WTC11 (cell line): ENCODE measurements at regions not wholly inside any gene's neighbourhood (a gene's known extent, or its start where the extent isn't known, plus 50 kb on each side); places are given as distances from the start of the nearest gene placed in this dataset.

Source experiments
- ATAC-seq: fragments of 200-7000 bp; cut with Tn5 transposase; 2 replicates; pipeline ENCODE4 v1.10.0; 2021; ENCODE audit warnings: mild to moderate bottlenecking, moderate library complexity
- CTCF ChIA-PET: fragments of 300-600 bp; sonication (Branson Sonifier 250); formaldehyde crosslinking; loops from one replicate; lab custom pipeline; 2021; ENCODE audit warnings: antibody characterized with exemption; lab: Charles Lee
- POLR2A ChIA-PET: fragments of 350-600 bp; sonication (Branson Sonifier 250); formaldehyde crosslinking; loops from one replicate; lab custom pipeline; 2021; ENCODE audit warnings: antibody characterized with exemption; lab: Charles Lee
- DNase-seq: peaks from one replicate; pipeline ENCODE4 v3.0.0; 2021; ENCODE audit warnings: low spot score
- H3K27ac Mint-ChIP-seq: 2 replicates; pipeline ENCODE4 v1.8.0; 2021; ENCODE audit warnings: mixed read lengths
- H3K27me3 Mint-ChIP-seq: 2 replicates; pipeline ENCODE4 v1.8.0; 2021; ENCODE audit warnings: low read depth, mild to moderate bottlenecking, moderate library complexity, mixed read lengths
- H3K36me3 Mint-ChIP-seq: 2 replicates; pipeline ENCODE4 v1.8.0; 2021; ENCODE audit warnings: mixed read lengths
- H3K4me1 Mint-ChIP-seq: 2 replicates; pipeline ENCODE4 v1.8.0; 2022; ENCODE audit warnings: mixed read lengths
- H3K4me3 Mint-ChIP-seq: 2 replicates; pipeline ENCODE4 v1.8.0; 2021; ENCODE audit warnings: mild to moderate bottlenecking, moderate library complexity, mixed read lengths
- H3K9me3 Mint-ChIP-seq: 2 replicates; pipeline ENCODE4 v1.8.0; 2021; ENCODE audit warnings: mixed read lengths
- ATF1 ChIP-seq: sonication (generic); formaldehyde crosslinking; IDR thresholded peaks from 2 replicates; pipeline ENCODE4 v1.8.1; 2023; ENCODE audit warnings: mild to moderate bottlenecking, moderate library complexity, missing genetic modification reagents
- CREM ChIP-seq: sonication (generic); formaldehyde crosslinking; IDR thresholded peaks from 2 replicates; pipeline ENCODE4 v1.8.1; 2022; ENCODE audit warnings: mild to moderate bottlenecking, missing genetic modification reagents, moderate library complexity
- ELF4 ChIP-seq: sonication (generic); formaldehyde crosslinking; IDR thresholded peaks from 2 replicates; pipeline ENCODE4 v1.8.1; 2022; ENCODE audit warnings: low read depth, mild to moderate bottlenecking, moderate library complexity, missing genetic modification reagents
- EMX1 ChIP-seq: fragments of 250-450 bp; sonication (Bioruptor Pico); IDR thresholded peaks from 2 replicates; pipeline ENCODE4 v1.8.0; 2021; ENCODE audit warnings: mild to moderate bottlenecking
- ESRRA ChIP-seq: sonication (generic); formaldehyde crosslinking; IDR thresholded peaks from 2 replicates; pipeline ENCODE4 v1.8.1; 2022; ENCODE audit warnings: mild to moderate bottlenecking, missing genetic modification reagents, borderline replicate concordance
- GABPB1 ChIP-seq: sonication (generic); formaldehyde crosslinking; IDR thresholded peaks from 2 replicates; pipeline ENCODE4 v1.8.1; 2023; ENCODE audit warnings: mild to moderate bottlenecking, missing genetic modification reagents
- GRHL2 ChIP-seq: fragments of 250-450 bp; sonication (Bioruptor Pico); IDR thresholded peaks from 2 replicates; pipeline ENCODE4 v1.8.0; 2022; ENCODE audit warnings: mild to moderate bottlenecking, moderate library complexity; ENCODE audit not compliant: insufficient replicate concordance, severe bottlenecking
- HMGA2 ChIP-seq: fragments of 250-450 bp; sonication (Bioruptor Pico); IDR thresholded peaks from 2 replicates; pipeline ENCODE4 v1.4.0; 2021; ENCODE audit warnings: mild to moderate bottlenecking, moderate library complexity
- KAT7 ChIP-seq: sonication (generic); formaldehyde crosslinking; IDR thresholded peaks from 2 replicates; pipeline ENCODE4 v1.8.1; 2023; ENCODE audit warnings: missing genetic modification reagents, mild to moderate bottlenecking, borderline replicate concordance
- NR1H2 ChIP-seq: sonication (generic); formaldehyde crosslinking; IDR thresholded peaks from 2 replicates; pipeline ENCODE4 v1.9.0; 2021; ENCODE audit warnings: mild to moderate bottlenecking, moderate library complexity, missing genetic modification reagents
- SMAD4 ChIP-seq: sonication (generic); formaldehyde crosslinking; IDR thresholded peaks from 2 replicates; pipeline ENCODE4 v1.8.0; 2022; ENCODE audit warnings: mild to moderate bottlenecking, missing genetic modification reagents
- TEAD1 ChIP-seq: sonication (generic); formaldehyde crosslinking; IDR thresholded peaks from 2 replicates; pipeline ENCODE4 v1.8.0; 2022; ENCODE audit warnings: mild to moderate bottlenecking, missing genetic modification reagents
- ZNF396 ChIP-seq: fragments of 250-450 bp; sonication (Bioruptor Pico); IDR thresholded peaks from 2 replicates; pipeline ENCODE4 v1.8.0; 2021; ENCODE audit warnings: mild to moderate bottlenecking, moderate library complexity, borderline replicate concordance
- TF ChIP-seq, protein P1 (sequence below): fragments of 250-450 bp; sonication (Bioruptor Pico); IDR thresholded peaks from 2 replicates; pipeline ENCODE4 v1.9.0; 2021; ENCODE audit warnings: mild to moderate bottlenecking, borderline replicate concordance
- TF ChIP-seq, protein P2 (sequence below): sonication (generic); formaldehyde crosslinking; IDR thresholded peaks from 2 replicates; pipeline ENCODE4 v1.8.1; 2023; ENCODE audit warnings: mild to moderate bottlenecking, missing genetic modification reagents
- TF ChIP-seq, protein P3 (sequence below): sonication (generic); formaldehyde crosslinking; IDR thresholded peaks from 2 replicates; pipeline ENCODE4 v1.8.0; 2022; ENCODE audit warnings: mild to moderate bottlenecking, missing genetic modification reagents
- TF ChIP-seq, protein P4 (sequence below): sonication (generic); formaldehyde crosslinking; conservative IDR thresholded peaks from 2 replicates; pipeline ENCODE4 v1.8.1; 2023; ENCODE audit warnings: mild to moderate bottlenecking, low read depth, missing genetic modification reagents, moderate library complexity
- TF ChIP-seq, protein P5 (sequence below): sonication (generic); formaldehyde crosslinking; IDR thresholded peaks from 2 replicates; pipeline ENCODE4 v1.8.1; 2023; ENCODE audit warnings: mild to moderate bottlenecking, moderate library complexity, missing genetic modification reagents
- TF ChIP-seq, protein P6 (sequence below): sonication (generic); formaldehyde crosslinking; IDR thresholded peaks from 2 replicates; pipeline ENCODE4 v1.8.1; 2022; ENCODE audit warnings: missing genetic modification reagents, borderline replicate concordance
- TF ChIP-seq, protein P7 (sequence below): sonication (generic); formaldehyde crosslinking; conservative IDR thresholded peaks from 2 replicates; pipeline ENCODE4 v1.8.1; 2022; ENCODE audit warnings: mild to moderate bottlenecking, missing genetic modification reagents

DNA sequence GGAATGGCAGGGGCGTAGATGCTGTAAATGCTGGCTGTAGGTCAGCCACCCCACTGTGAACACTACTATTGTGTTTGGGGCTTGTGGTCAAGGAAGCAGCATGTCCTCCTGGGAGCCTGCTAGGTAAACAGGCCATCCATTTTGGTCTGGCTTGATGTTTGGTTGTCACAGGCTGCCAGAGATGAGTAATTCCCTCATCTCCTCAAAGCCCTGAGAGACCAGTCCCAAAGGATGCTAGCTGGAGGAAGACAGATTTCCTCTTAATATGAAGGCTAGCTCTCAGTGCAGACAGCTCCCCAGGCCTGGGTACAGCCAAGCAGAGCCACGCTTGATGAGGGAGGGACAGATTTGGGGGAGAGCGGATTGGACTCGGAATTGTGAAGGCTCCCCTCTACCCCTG is 72.5 kb upstream of the MAP1B start (continued):
- TF ChIP-seq GRHL2 (CRISPR knock-in tag) (no peak), CREM (CRISPR knock-in tag) (no peak)
- TF ChIP-seq, all 79 proteins: peak for 0

DNA sequence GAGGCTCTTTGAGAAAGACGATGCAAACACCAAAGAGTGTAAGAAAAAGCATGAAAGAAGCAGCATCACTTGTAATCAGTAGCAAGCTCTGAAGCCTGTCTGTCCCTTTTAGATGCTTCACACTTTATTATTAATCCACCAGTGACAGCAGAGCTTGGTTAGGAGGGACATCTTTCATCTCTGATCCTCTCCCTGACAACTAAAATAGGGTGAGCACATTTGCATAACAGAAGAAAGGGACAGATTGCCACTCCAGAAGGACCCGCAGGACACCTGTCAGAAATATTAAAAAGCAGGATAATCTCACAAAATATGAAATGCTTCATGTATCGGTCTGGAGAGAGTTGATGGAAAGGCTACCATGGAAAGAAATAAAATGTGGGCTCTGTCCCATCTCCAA is 71.4 kb upstream of the MAP1B start:
- Mint-ChIP-seq H3K36me3 (no peaks in the 10 kb centered on the region), H3K4me1 (peaks cover 69% of the 10 kb centered on the region), H3K4me3 (no peak overlapping the region), H3K27ac (no peak overlapping the region), H3K9me3 (no peaks in the 10 kb centered on the region), H3K27me3 (no peaks in the 10 kb centered on the region; the same call in 1 of the 2 replicates)
- TF ChIP-seq, protein P1, sequence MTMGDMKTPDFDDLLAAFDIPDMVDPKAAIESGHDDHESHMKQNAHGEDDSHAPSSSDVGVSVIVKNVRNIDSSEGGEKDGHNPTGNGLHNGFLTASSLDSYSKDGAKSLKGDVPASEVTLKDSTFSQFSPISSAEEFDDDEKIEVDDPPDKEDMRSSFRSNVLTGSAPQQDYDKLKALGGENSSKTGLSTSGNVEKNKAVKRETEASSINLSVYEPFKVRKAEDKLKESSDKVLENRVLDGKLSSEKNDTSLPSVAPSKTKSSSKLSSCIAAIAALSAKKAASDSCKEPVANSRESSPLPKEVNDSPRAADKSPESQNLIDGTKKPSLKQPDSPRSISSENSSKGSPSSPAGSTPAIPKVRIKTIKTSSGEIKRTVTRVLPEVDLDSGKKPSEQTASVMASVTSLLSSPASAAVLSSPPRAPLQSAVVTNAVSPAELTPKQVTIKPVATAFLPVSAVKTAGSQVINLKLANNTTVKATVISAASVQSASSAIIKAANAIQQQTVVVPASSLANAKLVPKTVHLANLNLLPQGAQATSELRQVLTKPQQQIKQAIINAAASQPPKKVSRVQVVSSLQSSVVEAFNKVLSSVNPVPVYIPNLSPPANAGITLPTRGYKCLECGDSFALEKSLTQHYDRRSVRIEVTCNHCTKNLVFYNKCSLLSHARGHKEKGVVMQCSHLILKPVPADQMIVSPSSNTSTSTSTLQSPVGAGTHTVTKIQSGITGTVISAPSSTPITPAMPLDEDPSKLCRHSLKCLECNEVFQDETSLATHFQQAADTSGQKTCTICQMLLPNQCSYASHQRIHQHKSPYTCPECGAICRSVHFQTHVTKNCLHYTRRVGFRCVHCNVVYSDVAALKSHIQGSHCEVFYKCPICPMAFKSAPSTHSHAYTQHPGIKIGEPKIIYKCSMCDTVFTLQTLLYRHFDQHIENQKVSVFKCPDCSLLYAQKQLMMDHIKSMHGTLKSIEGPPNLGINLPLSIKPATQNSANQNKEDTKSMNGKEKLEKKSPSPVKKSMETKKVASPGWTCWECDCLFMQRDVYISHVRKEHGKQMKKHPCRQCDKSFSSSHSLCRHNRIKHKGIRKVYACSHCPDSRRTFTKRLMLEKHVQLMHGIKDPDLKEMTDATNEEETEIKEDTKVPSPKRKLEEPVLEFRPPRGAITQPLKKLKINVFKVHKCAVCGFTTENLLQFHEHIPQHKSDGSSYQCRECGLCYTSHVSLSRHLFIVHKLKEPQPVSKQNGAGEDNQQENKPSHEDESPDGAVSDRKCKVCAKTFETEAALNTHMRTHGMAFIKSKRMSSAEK: no peak
- TF ChIP-seq, protein P2, sequence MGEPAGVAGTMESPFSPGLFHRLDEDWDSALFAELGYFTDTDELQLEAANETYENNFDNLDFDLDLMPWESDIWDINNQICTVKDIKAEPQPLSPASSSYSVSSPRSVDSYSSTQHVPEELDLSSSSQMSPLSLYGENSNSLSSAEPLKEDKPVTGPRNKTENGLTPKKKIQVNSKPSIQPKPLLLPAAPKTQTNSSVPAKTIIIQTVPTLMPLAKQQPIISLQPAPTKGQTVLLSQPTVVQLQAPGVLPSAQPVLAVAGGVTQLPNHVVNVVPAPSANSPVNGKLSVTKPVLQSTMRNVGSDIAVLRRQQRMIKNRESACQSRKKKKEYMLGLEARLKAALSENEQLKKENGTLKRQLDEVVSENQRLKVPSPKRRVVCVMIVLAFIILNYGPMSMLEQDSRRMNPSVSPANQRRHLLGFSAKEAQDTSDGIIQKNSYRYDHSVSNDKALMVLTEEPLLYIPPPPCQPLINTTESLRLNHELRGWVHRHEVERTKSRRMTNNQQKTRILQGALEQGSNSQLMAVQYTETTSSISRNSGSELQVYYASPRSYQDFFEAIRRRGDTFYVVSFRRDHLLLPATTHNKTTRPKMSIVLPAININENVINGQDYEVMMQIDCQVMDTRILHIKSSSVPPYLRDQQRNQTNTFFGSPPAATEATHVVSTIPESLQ (CRISPR knock-in tag): no peak
- TF ChIP-seq, protein P3, sequence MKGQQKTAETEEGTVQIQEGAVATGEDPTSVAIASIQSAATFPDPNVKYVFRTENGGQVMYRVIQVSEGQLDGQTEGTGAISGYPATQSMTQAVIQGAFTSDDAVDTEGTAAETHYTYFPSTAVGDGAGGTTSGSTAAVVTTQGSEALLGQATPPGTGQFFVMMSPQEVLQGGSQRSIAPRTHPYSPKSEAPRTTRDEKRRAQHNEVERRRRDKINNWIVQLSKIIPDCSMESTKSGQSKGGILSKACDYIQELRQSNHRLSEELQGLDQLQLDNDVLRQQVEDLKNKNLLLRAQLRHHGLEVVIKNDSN (CRISPR knock-in tag): no peak
- no peak for TF ChIP-seq NR1H2 (CRISPR knock-in tag)
- TF ChIP-seq TEAD1 (CRISPR knock-in tag): no peak
- no peak for TF ChIP-seq HMGA2
- CTCF ChIA-PET: no interaction called here
- no peak for ATAC-seq
- DNase-seq: no peak
- POLR2A ChIA-PET: interaction anchor here (1.0 kb wide), 1 partner anchor 17 kb away, joined by 3 read pairs; no protein-coding TSS in a partner anchor

DNA sequence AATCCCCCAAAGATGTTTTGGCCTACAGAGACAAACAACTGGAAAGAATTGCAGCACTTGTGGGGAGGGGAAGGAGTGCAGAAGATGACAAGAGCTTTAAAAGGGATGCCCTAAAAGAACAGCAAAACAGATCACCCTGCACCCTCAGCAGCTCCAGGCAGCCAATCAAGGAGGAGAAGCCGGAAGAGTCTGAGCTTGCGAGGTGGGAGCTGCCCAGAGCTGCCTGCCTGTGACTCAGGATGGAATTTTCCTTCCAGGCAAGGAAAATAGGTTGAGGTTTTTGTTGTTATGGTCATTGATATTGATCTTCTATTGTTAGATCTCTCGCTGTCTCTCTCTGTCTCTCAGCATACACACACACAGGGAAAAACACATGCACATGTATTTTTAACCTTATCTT is 70.3 kb upstream of the MAP1B start:
- peak; percentile 72 for ATAC-seq
- Mint-ChIP-seq H3K36me3 (no peaks in the 10 kb centered on the region), H3K4me1 (peaks cover 64% of the 10 kb centered on the region), H3K4me3 (no peak overlapping the region), H3K27me3 (no peaks in the 10 kb centered on the region; the same call in 1 of the 2 replicates), H3K27ac (peak overlapping the region; percentile 54), H3K9me3 (no peaks in the 10 kb centered on the region)
- ChIA-PET CTCF (interaction anchor here (0.7 to 1.6 kb wide), 5 partner anchors 10 to 339 kb away, joined by 3 to 4 read pairs (median 3); no protein-coding TSS in a partner anchor), POLR2A (interaction anchor here (0.6 to 1.2 kb wide), 2 partner anchors 70 to 125 kb away, joined by 3 to 4 read pairs; partner anchors contain the start of gene MAP1B)
- no peak for DNase-seq
- TF ChIP-seq EMX1 (CRISPR knock-in tag) (no peak), ZNF396 (no peak), ELF4 (CRISPR knock-in tag) (no peak), KAT7 (CRISPR knock-in tag) (no peak), GABPB1 (CRISPR knock-in tag) (no peak), SMAD4 (CRISPR knock-in tag) (no peak), ATF1 (no peak), ESRRA (CRISPR knock-in tag) (no peak)
- TF ChIP-seq, protein P4, sequence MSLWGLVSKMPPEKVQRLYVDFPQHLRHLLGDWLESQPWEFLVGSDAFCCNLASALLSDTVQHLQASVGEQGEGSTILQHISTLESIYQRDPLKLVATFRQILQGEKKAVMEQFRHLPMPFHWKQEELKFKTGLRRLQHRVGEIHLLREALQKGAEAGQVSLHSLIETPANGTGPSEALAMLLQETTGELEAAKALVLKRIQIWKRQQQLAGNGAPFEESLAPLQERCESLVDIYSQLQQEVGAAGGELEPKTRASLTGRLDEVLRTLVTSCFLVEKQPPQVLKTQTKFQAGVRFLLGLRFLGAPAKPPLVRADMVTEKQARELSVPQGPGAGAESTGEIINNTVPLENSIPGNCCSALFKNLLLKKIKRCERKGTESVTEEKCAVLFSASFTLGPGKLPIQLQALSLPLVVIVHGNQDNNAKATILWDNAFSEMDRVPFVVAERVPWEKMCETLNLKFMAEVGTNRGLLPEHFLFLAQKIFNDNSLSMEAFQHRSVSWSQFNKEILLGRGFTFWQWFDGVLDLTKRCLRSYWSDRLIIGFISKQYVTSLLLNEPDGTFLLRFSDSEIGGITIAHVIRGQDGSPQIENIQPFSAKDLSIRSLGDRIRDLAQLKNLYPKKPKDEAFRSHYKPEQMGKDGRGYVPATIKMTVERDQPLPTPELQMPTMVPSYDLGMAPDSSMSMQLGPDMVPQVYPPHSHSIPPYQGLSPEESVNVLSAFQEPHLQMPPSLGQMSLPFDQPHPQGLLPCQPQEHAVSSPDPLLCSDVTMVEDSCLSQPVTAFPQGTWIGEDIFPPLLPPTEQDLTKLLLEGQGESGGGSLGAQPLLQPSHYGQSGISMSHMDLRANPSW (CRISPR knock-in tag): no peak
- TF ChIP-seq, protein P5, sequence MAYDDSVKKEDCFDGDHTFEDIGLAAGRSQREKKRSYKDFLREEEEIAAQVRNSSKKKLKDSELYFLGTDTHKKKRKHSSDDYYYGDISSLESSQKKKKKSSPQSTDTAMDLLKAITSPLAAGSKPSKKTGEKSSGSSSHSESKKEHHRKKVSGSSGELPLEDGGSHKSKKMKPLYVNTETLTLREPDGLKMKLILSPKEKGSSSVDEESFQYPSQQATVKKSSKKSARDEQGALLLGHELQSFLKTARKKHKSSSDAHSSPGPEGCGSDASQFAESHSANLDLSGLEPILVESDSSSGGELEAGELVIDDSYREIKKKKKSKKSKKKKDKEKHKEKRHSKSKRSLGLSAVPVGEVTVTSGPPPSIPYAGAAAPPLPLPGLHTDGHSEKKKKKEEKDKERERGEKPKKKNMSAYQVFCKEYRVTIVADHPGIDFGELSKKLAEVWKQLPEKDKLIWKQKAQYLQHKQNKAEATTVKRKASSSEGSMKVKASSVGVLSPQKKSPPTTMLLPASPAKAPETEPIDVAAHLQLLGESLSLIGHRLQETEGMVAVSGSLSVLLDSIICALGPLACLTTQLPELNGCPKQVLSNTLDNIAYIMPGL: no peak
- TF ChIP-seq, protein P6, sequence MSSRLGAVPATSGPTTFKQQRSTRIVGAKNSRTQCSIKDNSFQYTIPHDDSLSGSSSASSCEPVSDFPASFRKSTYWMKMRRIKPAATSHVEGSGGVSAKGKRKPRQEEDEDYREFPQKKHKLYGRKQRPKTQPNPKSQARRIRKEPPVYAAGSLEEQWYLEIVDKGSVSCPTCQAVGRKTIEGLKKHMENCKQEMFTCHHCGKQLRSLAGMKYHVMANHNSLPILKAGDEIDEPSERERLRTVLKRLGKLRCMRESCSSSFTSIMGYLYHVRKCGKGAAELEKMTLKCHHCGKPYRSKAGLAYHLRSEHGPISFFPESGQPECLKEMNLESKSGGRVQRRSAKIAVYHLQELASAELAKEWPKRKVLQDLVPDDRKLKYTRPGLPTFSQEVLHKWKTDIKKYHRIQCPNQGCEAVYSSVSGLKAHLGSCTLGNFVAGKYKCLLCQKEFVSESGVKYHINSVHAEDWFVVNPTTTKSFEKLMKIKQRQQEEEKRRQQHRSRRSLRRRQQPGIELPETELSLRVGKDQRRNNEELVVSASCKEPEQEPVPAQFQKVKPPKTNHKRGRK (CRISPR knock-in tag): no peak
- TF ChIP-seq, protein P7, sequence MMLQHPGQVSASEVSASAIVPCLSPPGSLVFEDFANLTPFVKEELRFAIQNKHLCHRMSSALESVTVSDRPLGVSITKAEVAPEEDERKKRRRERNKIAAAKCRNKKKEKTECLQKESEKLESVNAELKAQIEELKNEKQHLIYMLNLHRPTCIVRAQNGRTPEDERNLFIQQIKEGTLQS: no peak
